ENCODE measurements at regions not wholly inside any gene's neighbourhood (a gene's known extent, or its start where the extent isn't known, plus 50 kb on each side); places are given as distances from the start of the nearest gene placed in this dataset.

DNA sequence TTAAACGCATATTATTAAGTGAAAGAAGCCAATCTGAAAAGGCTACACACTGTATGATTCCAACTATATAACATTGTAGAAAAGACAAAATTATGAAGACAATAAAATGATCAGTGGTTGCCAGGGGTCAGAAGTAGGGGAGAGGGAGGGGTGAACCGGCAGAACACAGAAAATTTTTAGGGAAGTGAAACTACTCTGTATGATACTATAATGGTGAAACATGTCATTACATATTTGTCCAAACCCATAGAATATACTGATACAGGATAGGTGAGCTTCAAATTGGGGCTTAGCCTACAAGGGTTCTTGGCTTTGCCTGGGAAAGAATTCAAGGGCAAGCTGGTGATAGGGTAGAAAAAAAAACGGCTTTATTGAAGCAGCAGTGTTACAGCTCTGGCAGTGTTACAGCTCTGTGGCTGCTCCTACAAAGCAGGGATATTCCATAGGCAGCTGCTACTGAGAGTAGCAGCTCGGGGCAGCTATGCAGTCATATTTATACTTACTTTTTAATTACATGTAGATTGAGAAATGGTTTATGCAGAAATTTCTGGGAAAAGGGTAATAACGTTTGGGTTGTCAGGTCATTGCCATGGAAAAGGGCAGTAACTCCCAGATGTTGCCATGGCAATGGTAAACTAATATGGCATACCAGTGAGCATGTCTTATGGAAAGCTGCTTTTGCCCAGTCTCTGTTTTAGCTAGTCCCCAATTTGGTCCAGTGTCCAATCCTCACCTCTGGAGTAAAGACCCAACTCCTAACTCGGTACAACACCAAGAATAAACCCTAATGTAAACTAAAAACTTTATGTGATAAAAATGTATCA is 125.1 kb upstream of the SLC25A36 start:
- peak; percentile 13 to 57 (median 51) for DNase-seq

DNA sequence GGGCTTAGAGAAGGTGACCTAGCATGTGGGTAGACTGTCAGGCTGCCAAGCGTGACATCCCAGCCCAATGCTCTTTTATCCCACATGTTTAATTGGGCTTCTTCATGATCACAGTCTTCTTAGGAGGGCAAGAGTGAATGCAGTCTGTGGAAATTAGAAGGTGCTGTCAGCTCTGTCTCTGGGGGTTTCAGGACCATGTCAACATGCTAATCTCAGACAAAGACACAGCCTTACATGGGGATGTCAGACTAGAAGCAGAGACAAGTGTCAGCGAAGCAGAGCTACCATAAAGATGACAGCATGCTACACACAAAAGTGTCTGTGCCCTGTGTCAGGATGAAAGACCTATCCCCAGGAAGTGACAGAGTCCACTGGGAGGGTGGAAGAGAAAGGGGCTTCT is 120.1 kb upstream of the SLC25A36 start:
- no peak for DNase-seq

DNA sequence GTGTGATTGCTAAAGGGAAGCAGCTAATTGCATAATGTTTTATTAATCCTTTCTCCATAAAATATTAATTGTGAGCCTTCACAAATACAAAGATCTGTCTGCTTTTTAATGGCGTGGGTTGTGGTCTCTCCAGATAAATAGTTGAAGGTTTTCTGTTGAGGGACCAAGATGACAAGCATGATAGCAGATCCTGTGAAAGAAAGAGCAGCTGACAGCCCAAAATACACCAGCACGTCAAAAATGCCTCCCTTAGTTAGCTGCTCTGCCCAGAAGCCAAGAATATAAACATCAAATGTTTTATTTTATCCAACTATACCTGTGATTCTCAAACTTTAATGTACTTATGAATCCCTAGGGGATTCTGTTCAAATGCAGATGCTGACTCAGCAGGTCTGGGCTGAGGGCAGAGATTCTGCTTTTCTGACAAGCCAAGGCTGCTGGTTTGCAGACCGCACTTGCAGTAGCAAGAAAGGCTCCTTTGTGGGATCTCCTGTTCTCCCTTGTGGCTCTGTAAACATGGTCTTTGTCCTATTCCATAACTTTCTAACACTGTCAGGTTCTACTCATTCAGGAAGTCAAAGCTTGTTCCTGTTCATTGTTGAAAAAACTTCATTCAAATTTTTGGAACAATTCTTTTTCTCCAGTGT is 119.1 kb upstream of the SLC25A36 start:
- DNase-seq = no peak

DNA sequence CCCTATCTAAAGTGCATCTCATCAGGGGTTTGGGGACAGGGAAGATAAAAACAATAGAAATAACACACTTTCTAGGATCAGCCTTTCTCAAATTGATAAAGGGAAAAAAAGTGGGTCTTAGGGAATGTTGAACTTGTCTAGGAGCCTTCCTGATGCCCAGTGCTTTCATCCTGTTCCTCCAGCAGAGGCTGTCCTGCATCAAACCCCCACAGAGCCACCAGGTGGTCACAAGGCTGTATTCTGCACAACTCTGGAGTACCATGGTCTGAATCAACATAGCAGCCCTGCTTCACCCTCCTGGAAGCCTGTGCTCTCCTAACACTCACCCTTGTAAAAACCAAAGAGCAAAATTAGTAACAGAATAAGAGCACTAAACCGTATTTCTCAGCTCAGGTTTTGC is 118.5 kb upstream of the SLC25A36 start:
- DNase-seq = no peak

DNA sequence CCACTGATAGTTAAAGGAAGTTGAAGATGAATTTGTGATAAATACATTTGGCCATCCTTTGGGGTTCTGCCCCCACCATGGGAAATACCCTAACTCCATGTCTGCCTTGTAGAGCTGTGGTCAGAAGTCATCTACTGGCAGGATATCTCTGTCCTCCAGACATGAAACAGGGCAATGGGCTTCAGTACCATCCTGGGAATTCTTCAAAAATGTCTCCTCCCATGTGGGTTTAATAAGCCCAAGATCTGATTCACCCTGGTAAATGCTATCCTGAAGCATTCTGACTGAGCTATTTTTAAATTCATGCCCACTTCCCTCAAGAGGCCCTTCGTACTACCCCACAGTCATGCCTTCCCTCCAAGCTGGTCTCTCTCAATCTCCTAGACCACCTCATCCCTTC is 113.7 kb upstream of the SLC25A36 start:
- DNase-seq = no peak

DNA sequence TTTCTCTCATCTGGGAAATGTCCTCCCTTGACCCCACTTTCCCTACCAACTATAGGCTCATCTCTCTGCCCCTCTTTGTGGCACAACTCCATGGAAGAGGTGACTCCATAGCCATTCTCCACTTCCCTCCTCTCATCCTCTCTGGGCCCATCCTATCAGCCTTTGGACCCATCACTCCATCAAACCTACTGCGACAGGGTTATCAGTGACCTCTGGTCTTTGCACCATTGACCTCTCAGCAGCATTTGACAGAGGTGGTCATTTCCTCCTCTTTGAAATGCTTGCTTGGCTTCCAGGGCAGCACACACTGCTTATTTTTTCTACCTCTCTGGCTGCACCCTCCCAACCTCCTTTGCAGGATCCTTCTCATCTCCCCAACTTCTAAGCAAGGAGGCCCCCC is 113.1 kb upstream of the SLC25A36 start:
- no peak for DNase-seq

DNA sequence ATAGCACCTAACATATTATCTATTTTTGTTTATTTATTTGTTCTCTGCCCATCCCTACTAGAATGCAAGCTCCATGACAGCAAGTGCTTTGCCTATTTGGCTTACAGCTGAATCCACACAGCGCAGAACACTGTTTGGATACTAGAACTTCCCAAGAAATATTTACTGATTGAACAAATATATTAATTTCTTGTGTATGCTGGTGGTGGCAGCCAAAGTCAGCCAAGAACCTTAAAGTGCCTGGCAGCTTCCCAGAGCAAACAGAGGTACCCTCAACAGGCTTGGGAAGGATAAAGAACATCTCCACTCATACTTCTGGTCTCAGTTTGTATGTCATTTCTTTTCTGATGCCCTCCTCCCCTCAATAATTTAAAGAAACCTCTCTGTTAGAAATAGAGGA is 111.8 kb upstream of the SLC25A36 start:
- no peak for DNase-seq

DNA sequence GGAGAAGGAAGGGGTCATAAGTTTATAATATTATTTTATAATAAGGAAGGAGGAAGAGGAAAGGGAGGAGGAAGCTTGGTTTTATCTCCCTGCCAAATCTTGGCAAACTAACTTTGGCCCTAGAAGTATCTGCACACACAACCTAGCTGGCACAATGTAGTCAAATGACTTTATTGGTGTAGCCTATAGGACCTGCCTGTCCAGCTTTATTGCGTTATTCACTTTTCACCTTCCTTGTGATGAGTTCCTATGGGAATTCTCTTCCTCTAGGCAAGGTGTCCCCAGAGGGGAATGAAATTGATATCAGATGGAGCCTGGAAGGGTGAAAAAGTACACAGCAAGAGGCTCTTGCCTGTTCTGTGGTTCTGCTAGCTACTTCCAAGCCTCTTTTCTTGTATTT is 111.2 kb upstream of the SLC25A36 start:
- no peak for DNase-seq

DNA sequence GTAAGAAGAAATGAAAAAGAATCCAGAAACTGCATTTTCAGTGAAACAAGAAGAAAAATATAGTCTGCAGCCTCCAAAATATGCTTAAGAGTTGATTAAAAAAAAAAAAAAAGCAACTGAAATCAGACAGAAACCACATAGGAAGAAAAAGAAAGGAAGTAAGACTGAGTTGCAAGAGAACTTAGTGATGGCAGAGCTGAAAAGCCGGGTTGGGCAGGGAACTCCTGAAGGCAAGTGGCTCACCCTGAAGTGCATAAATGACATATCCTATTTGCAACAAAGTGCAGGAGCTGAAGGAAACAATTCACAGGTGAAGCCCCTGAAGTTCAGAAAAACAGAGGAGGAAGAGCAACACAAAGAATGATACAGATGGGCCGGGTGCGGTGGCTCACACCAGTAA is 108.8 kb upstream of the SLC25A36 start:
- peak; percentile 1 to 41 (median 26) for DNase-seq

DNA sequence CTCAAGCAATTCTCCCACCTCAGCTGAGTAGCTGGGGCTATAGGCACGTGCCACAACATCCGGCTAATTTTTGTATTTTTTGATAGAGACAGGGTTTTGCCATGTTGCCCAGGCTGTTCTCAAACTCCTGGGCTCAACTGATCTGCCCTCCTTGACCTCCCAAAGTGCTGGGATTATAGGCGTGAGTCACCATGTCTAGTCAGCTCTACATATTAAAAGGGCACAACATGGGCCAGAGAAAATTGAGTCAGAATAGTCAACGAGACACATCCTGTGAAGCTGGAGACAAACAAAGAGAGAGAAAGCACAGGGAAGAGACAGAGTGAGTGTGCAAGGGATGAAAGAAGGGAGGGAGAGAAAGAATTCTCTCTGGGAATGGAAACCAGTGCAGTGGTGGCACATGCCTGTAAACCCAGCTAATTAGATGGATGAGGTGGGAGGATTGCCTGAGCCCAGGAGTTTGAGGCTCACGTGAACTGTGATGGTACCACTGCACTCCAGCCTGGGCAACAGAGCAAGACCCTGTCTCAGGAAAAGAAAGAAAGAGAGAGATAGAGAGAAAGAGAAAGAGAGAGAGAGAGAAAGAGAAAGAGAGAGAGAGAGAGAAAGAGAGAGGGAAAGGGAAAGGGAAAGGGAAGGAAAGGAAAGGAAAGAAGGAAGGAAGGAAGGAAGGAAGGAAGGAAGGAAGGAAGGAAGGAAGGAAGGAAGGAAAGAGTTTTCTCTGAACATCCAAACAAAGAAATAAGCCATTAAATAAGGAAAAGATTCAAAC is 107.2 kb upstream of the SLC25A36 start:
- peak in 2 of 3 donors; percentile 19 to 23 for DNase-seq

DNA sequence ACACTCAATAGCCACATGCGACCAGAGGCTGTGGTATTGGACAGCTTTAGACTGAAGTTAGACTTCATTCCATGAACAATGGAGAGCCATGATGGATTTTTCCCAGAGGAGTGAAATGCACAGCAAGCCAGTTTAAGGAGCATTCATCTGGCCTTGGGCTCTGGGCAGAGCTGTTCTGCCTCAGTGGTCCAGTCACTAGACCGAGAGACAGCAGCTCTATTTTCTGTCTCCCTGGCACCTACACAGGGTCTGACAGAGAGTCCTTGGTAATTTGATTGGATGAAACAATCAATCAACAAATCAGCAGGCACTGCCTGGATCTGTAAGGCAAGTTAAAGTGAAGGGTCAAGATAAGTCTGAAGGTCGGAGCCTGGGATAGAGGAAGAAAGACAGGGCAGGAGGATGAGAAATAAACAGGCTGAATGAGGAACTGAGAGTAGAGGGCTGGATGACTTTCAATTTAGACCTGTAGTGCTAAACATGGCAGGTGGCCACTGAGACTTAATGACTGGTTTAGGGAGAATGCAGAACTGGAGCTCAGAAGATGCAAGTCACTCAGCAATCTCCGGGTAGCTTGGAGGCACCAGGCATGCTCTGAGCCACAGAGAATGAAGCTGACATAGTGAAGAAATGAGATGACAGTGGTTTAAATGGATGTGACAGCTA is 98.5 kb upstream of the SLC25A36 start:
- DNase-seq = peak; percentile 9 to 31 (median 18)

DNA sequence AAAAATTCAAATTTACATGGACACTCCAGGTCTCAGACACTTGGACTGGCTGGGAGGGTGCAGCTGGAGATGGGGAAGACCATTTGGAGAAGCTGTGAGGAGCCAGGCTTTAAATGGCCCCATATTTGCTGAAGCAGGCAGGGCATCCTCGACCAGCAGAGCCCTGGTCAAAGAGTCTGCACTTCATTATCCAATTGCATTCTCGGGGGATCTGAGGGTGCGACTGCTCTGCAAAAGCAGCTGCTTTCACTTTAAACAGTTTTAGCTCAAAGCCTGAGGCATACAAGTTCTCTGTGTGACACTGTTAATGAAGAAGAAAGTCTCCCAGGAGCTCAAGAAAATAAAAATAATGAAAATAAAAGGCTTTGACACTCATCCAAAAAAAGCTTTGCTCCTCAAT is 98.0 kb upstream of the SLC25A36 start:
- no peak for DNase-seq

DNA sequence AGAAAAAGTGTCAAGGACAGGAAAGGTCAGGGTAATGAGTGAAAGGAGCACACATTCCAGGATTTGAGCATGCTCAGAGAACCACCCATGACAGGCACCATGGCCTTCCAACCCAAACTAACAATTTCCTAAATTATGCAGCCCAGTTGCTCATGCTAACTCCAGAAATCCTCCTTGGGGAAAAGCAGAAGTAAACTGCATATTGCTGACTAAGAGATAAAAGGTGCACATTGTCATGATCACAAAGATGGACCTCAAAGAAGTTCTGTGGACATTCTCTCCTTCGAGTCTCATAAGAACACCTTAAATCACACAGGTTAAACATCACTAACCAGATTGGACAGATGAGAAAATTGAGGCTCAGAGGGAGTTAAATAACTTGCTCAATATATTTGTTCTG is 97.6 kb upstream of the SLC25A36 start:
- no peak for DNase-seq

DNA sequence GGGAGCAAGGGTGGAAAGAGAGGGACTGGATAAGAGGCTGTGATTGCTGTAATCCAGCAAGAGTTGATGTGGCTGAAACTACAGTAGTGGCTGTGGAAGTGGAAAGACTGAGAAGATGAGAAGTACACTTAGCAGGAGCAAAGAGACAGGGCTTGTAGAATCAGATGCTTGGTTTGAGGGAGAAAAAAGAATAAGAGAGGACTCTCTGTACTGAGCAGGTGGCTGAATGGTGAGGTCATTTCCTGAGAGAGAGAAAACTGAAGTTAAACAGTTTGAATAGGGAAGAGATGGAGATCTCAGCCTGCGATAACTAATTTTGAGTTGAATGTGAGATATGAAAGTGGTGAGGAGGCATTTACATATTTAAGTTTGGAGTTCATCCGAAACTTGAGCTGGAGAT is 95.8 kb upstream of the SLC25A36 start:
- DNase-seq = no peak

DNA sequence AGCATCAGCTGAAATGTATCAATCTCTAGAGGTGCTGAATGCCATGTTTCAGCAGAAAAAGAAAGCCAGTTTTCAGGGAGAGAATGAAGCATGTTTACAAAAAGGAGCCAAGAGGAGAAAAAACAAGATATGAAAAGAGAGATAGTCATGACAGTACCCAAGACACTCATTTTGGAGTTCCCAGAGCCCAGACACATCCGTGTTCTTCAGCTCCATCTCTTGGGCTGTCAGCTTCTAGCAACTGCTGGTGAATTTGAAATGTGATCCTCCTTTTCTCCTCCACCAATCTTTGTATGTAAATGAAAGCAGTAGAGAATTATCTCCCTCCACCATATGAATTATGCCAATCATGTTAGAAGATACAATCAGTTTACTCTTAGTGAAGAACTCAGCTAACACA is 93.0 kb upstream of the SLC25A36 start:
- no peak for DNase-seq

DNA sequence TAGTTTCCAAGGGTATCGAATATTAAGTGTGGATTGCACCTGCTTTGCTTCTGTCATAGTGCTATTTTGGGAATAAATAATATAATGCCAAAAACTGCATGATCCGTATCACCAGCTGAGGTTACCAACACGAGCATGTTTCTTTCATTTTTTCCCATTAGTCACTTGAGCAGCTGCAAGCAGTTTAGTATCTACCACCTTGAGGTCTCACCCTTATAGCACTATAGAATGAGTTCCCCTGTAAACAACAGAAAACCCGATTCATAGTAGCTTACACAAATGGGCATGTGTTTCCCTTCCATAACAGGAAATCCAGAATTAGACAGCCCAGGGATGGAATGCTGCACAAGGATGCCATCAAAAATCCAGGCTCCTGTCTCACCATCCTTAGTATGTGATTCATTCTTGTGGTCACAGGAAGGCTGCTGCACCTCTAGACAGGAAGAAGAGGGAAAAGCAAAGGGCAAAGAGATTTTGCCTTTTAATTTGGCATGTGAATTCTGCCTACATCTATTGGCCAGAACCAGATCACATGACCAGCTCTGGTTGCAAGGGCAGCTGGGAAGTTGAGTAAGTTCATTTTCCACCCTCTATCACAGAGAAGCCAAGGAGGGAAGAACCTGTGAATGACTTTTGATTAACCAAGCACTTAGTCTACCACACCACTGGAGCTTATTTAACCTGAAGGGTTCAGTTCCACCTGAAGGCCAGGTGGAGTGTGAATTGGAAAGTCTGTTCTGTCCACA is 91.3 kb upstream of the SLC25A36 start:
- DNase-seq = no peak

DNA sequence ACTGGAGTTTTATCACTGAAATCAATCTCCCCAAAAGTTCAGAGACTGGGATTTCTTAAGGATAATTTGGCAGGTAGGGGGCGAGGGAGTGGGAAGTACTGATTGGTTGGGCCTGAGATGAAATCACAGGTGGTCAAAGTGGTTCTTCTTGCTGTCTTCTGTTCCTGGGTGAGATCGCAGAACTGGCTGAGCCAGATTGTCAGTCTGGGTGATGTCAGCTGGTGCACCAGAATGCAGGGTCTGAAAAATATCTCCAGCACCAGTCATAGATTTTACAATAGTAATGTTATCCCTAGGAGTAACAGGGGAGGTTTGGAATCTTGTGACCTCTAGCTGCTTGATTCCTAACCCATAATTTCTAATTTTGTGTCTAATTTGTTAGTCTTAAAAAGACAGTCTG is 86.7 kb upstream of the SLC25A36 start:
- DNase-seq = no peak

DNA sequence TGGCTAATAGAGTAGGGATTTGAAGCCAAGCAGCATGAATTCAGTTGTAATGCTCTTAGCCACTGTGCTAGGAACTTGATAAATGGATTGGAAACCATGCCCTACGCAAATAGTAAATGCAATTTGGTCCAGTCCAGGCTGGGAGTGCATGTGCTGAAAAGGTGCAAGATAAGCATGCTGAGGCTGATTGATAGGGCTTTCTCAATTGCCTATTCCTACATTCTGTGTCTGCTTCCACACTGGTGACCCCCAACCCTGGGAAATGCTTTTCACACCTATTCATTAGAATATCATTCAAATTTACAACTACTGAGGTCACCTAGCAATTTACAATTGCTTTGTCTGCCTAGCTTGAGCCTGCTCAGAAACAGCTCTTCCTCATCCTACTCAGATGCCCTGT is 84.7 kb upstream of the SLC25A36 start:
- DNase-seq = no peak

DNA sequence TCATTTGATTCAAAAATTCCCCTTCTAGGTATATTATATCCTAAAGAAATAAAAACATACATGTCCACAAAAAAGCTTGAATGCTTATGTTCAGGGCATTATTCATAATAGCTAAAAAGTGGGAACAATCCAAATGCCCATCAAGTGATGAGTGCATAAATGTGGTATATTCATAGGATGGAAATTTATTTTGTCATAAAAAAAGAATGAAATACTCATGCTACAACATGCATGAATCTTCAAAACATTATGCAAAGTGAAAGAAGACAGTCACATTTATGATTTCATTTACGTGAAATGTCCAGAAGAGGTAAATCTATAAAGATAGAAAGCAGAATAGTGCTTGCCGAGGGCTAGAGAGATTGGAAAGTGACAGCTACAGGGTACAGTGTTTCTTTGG is 83.6 kb upstream of the SLC25A36 start:
- no peak for DNase-seq

DNA sequence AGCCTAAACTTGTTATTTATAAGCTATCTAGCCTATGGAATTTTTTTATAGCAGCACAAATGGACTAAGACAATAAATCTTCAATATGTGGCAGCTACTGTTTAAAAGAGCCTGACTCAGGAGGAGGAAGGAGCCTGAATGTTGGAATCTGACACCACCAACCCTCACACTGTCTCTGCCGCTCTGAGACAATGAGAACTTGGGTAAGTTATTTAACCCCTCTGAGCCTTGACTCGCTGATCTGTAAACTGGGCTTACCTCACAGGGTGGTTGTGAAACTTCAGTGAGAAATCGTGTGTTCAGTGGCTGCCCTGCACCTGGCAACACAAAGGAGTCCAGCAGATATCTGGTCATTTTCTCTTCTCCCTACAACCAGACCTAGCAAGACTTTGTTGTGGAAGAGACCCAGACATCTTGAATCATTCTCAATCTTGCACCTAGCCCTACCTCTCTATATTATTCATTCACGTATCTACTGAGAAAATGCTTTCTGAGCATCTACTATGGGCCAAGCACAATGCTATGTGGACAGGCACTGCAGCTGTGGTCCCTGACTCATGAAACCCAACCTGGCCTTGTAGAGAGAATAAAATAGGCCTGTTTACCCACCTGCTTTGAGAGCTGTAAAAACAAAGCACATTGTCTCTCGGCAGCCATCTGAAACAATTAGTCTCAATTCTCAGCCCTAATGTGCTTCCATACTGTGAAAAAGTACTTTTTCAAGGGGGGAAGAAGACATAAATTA is 81.9 kb upstream of the SLC25A36 start:
- no peak for DNase-seq

DNA sequence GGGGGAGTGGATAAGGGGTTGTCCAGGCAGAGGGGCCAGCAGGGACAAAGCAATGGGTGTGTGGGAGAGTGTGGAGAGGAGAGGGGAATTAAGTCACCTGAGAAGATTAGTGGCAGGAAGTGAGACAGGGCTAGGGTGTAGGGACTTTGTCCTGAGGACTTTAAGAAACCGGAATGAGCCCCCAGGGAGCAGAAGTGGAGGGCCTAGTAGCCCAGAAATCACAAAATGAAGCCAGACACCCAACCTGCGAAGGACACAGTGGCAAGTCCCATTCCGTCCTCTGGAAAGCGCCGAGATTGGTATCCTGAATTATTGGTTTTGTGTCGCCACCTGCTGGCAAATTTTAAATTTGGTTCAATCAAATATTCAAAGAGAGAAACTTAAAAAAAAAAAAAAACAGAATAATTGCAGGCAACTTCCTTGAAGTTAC is 78.0 kb upstream of the SLC25A36 start:
- peak; percentile 71 to 82 (median 81) for DNase-seq

DNA sequence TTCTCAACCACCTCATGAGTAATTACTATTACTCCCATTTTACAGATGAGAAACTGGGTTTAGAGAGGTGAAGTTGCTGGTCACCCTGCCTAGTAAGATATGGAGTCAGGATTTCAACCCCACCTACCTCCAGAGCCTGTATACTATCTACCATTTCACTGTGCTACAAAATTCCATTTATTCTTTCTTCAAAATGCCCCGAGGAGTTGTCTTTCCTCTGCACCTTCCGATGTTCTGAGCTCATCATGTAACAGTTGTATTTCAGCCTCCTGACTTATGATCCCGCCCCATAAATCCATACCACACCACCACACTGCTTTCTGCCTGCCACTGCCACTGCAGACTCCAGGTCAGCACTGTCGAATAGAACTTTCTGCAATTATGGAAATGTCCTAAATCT is 71.3 kb upstream of the SLC25A36 start:
- DNase-seq = no peak
